NCI-H1092 treated with DMSO at 0.1 percent for 48 hours (cell line): ENCODE measurements at regions not wholly inside any gene's neighbourhood (a gene's known extent, or its start where the extent isn't known, plus 50 kb on each side); places are given as distances from the start of the nearest gene placed in this dataset.

Source experiments
- DNase-seq: peaks from one replicate; lab custom pipeline; 2025; lab: John Stamatoyannopoulos, UW

GRCh38 chr11:121794671-121795141, 321.3 kb downstream of the BLID start:
- DNase-seq, result no peak

DNA sequence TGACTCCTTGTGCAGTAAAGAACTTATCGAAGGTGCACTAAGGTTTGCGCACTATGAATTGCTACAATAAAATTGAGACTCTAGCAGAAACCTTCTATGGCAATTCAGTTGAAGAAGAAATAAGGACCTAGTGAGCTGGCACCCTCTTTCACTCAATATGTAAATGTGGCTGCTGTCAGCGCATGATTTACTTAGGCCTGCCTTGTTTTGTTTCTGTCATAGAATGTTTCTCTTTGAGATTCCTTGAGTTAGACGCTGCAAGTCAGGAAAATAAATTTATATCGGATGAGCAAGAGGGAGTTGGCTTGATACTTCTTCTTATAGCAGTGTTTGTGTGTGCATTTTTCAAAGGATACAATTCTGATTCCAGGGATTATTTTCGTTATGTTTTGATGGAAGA, 322.1 kb downstream of the BLID start:
- DNase-seq, result no peak

DNA sequence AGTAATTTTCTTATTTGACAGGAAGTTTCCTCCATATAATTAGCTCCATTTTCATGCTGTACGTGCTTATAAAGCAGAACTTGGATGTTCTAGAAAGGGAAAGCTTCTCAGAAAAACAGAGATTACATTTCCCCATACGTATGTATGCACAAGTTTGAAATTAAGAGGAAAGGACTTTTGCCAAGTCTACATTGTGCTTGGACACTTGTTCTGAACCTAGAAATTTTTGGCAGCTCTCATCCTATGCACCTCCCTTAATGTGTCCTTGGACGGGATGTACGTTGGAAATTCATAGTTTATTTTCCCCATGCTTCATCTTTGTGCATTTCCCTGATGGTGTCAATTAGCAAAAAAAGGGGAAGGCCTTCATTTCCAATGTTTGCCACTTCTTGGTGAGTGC, 322.7 kb downstream of the BLID start:
- no peak for DNase-seq

GRCh38 chr11:121792185-121792584, 323.8 kb downstream of the BLID start:
- no peak for DNase-seq

GRCh38 chr11:121790430-121790829, 325.6 kb downstream of the BLID start:
- DNase-seq, result no peak

DNA sequence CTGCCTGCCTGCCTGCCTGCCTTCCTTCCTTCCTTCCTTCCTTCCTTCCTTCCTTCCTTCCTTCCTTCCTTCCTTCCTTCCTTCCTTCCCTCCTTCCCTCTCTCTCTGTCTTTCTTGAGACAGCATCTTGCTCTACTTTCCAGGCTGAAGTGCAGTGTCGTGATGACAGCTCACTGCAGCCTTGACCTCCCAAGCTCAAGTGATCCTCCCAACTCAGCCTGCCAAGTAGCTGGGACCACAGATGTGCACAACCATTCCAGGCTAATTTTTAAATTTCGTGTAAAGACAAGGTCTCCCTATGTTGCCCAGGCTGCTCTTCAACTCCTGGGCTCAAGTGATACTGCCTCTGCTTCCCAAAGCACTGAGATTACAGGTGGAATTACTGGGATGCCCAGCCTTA, 328.2 kb upstream of the SORL1-AS1 start:
- DNase-seq, result no peak

DNA sequence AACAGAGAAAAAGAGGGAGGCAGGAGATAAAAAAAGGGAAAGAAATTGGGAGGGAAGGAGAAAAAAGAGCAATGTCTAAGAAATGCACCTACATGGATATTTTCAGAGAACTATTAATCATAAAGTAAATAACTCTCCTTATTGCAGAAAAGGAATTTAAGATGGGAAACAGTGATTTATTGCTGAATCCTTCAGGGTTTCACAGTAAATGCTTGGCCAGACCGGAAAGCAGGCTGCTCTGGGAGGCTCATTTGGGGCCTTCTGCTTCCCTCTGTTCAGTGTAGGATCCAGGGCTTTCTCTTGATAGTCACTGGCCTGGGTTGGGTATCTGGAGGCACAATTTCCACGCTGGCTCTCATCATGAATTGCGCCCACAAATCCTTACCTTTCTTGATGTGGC, 324.3 kb upstream of the SORL1-AS1 start:
- no peak for DNase-seq

DNA sequence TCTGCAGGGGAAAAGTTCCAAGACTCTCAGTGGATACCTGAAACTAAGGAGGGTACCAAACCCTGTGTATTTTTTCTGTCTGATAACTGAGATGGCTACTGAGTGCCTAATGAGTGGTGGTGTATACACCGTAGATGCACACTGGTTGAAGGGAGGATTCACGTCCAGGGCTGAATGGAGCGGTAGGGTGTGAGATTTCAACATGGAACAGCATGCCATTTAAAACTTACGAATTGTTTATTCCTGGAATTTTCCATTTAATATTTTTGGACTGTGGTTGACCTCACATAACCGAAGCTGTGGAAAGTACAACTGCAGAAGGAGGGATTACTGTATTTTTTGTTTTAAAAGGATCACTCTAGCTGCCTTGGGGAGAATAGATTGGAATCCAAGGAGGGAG, 322.5 kb upstream of the SORL1-AS1 start:
- no peak for DNase-seq

GRCh38 chr11:121773076-121773475, 320.3 kb upstream of the SORL1-AS1 start:
- peak; percentile 14 for DNase-seq

GRCh38 chr11:121770939-121771595, 318.3 kb upstream of the SORL1-AS1 start:
- DNase-seq, result no peak

DNA sequence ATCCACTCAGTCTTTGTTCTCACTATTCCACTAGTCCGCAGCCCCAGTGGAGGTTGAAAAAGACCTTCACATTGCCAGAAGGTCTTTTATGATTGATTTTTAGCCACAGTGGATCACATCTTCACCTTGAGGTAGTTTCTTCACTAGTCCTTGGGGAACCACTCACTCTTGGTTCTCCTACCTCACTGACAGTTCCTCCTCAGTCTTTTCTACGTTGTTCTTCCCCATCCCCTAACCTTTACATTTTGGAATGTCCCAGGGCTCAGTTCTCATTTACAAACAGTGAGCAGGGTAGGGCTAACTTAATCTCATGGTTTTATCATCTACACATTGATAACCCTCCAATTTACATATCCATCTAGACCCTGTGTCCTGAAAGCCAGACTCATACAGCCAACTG, 316.4 kb upstream of the SORL1-AS1 start:
- DNase-seq, result no peak

DNA sequence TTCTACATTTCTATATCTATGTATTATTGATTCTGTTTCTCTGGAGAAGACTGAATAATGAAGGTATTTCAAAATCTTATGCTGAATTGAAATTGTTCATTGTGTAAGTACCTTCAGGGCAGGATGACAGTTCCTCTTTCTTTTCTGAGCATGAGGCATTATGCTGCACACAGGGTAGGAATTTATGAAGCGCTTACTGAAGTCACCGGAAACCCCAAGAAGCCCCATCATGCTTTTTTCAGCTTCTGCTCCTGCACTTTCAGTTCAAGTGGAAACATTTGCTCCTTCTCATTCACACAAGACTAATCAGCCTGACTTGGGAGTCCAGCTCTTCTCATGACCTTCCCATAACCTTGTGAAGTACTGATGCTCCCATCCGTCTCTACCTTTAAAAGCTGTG, 314.7 kb upstream of the SORL1-AS1 start:
- DNase-seq, result no peak

GRCh38 chr11:121766991-121767390, 314.2 kb upstream of the SORL1-AS1 start:
- no peak for DNase-seq

DNA sequence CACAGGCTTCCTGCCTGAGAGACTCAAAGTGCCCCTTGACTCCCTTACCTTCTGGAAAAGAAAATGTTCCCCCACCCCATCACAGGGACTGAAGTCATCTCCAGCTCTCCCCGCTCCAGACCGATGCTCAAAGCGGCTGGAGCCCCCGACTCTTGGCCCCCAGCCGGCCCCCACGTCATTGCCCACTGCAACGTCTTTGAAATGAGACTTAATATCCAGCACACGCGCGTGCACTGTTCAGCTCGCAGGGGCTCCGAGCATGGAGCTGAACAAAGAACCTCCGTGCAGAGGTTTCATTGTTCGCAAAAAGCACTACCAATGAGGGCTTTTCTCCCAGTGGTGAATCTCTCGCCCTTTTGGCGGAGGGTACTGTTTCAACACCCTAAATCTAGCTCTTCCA, 313.4 kb upstream of the SORL1-AS1 start:
- no peak for DNase-seq

DNA sequence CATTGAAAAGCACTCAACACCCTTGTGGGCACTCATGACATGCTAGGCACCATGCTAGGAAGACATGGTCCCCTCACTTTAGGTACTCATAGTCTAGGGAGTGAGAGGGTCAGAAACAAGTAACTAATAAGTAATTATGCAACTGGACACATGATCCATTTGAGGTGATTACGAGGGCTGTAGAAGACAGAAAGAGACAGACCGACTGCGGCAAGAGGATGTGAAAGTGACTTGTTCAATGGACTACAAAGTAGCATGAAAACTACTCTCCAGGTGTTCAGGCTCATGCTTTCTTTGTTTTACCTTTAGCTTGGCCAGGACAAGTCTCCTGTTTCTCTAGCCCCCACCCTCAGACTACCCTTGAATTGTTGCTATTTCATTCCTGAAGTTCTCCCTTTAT, 310.8 kb upstream of the SORL1-AS1 start:
- no peak for DNase-seq

DNA sequence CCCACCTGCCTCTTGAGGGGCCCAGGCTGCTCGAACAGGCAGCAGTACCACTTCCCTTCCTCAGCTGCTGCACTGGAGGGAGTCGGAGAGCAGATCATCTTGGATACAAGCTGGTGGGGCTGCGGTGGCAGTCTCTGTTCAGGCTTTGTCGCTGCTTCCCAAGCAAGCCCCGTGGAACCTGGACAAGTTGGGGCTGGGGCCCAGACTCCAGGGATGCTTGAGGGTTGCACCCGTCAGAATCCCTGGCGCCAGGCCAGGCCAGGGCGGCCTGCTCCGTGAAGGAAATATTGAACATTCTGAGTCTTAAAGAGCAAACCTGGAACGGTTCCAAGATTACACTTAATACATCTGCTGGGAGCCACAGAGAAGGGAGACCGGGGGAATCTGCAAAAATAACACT, 310.1 kb upstream of the SORL1-AS1 start:
- DNase-seq, result peak; percentile 81

DNA sequence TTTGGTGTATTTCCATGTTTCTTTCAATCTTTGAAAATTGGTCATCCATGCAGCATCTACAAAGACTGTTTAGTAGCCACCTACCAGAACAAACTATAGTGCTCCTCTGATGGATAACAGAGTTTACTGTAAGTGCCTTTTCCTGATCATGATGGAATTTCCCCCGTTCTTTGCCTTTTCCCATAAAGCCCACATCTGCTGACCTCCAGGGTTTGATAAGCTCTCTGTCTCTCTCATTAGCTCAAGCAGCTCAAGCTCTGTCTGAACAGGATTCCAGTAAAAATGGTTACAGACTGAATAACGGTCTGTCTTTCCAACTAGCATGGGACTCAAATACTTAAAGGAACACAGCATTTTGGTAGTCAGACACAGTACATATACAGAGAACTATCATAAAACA, 308.4 kb upstream of the SORL1-AS1 start:
- no peak for DNase-seq

GRCh38 chr11:121757480-121758125, 304.8 kb upstream of the SORL1-AS1 start:
- DNase-seq, result no peak

GRCh38 chr11:121755906-121756305, 303.1 kb upstream of the SORL1-AS1 start:
- DNase-seq, result no peak

DNA sequence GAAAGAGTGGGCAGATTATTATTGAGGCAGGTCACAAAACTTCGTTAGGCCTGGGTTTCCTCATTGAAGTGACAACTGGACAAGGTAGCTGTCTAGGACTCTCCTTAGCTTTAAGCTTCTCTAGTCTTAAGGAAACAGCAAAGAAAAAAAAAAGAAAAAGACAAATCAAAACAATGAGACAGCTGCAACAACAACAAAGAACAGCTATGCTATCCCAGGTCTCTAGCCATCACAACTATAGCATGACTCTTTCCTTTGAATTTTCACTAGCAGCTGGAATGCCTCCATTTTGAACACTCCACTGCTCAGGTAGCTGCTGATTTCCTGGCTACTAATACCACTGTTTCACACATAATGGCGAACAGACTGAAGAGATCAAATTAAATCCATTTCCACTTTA, 302.4 kb upstream of the SORL1-AS1 start:
- no peak for DNase-seq

DNA sequence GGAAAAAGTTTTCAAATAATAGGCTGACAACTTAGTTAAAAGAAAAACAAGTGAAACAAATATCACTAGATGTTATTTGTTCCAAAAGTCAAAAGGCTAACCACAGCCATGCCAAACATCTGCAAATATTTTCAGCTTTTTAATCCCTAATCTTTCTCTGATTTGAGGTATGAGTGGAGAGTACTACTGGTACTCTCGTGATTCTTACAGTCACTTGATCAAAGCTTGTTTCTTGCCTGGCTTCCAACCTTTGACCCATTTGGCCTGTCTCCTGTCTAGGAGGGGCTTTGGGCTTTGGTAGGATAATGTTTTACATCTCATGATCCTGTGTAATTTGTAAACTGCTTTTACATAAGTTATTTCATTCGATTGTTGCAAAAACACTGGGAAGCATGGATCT, 301.8 kb upstream of the SORL1-AS1 start:
- DNase-seq, result no peak

- DNase-seq, result no peak
These were observed 296.9 kb upstream of the SORL1-AS1 start for GRCh38 chr11:121749691-121750090.

DNA sequence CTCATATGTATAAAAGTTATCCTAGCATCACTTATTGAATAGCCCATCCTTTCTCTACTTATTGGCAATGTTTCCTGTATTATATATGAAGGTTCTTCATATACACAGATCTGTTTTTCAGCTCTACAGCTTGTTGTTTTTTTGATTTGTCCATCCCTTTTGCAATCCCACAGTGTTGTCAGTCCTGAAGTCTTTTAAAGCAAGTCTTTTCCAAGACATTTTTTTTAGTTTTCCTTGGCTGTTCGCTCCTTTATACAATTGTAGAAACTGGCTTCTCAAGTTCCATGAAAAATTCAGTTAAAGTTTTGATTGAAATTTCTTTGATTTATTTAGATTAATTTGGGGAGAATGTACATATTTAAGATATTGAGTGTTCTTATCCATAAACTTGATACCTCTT, 295.3 kb upstream of the SORL1-AS1 start:
- no peak for DNase-seq

GRCh38 chr11:121743285-121743684, 290.5 kb upstream of the SORL1-AS1 start:
- no peak for DNase-seq
